Sigmoid colon (tissue), 6 donors: ENCODE measurements at regions not wholly inside any gene's neighbourhood (a gene's known extent, or its start where the extent isn't known, plus 50 kb on each side); places are given as distances from the start of the nearest gene placed in this dataset.

Source experiments
- DNase-seq: peaks from one replicate; pipeline ENCODE4 v3.0.0-alpha.2; 2019
- H3K27ac ChIP-seq, 4 donors: fragments of 200-600 bp; sonication (generic); one replicate each; pipeline ENCODE4 v1.5.1; 2016 to 2019; ENCODE audit warnings: mild to moderate bottlenecking in 1 of 4
- H3K27me3 ChIP-seq, 3 donors: fragments of 200-600 bp; sonication (generic); one replicate each; pipeline ENCODE4 v1.5.1; 2019; ENCODE audit warnings: mild to moderate bottlenecking in 1 of 3
- H3K36me3 ChIP-seq, 4 donors: fragments of 200-600 bp; sonication (generic); one replicate each; pipeline ENCODE4 v1.5.1; 2016 to 2019
- H3K4me1 ChIP-seq, 4 donors: fragments of 200-600 bp; sonication (generic); one replicate each; pipeline ENCODE4 v1.5.1; 2017 to 2019
- H3K4me3 ChIP-seq, 4 donors: fragments of 200-600 bp; sonication (generic); one replicate each; pipeline ENCODE4 v1.5.1; 2017 to 2019; ENCODE audit warnings: mild to moderate bottlenecking in 2 of 4, moderate library complexity in 1 of 4
- H3K9me3 ChIP-seq, 4 donors: fragments of 200-600 bp in 3 of 4; sonication (generic) in 3 of 4; one replicate each; pipeline versions ENCODE4 v1.5.1 to v1.6.1; 2013 to 2019
- CTCF ChIP-seq, 4 experiments: fragments of 450-650 bp in 3 of 4; fragments of 200-600 bp in 1 of 4; IDR thresholded peaks; one replicate each; pipeline ENCODE4 v1.5.1; 2016 to 2019; ENCODE audit warnings: antibody characterized with exemption in 4 of 4, mild to moderate bottlenecking in 3 of 4, moderate library complexity in 2 of 4
- EP300 ChIP-seq, 4 donors: sonication (generic); formaldehyde crosslinking; IDR thresholded peaks; one replicate each; pipeline ENCODE4 v1.6.1; 2017; ENCODE audit warnings: antibody characterized with exemption in 4 of 4
- POLR2A ChIP-seq, 2 donors: fragments of 450-650 bp; IDR thresholded peaks; one replicate each; pipeline ENCODE4 v1.6.1; 2016; ENCODE audit warnings: antibody characterized with exemption in 2 of 2, mild to moderate bottlenecking in 2 of 2, moderate library complexity in 2 of 2
- POLR2AphosphoS5 ChIP-seq, 4 donors: sonication (generic); formaldehyde crosslinking; IDR thresholded peaks; one replicate each; pipeline ENCODE4 v1.6.1; 2017; ENCODE audit warnings: antibody characterized with exemption in 4 of 4
- WGBS, 2 donors: extraction: QIAGEN DNeasy Blood & Tissue Kit; methylation state at CpG; one replicate each; pipeline ENCODE4 v1.1.7; 2013; 5-methylcytosine and 5-hydroxymethylcytosine counted together
- intact Hi-C: fragments of 100-400 bp; cut with DNase I; formaldehyde crosslinking; loops from one replicate; pipeline ENCODE4 v1.15.1; 2023
- donor health status: healthy with polysubstance abuse.
- donor health status: healthy.

- H3K27ac ChIP-seq: no peak overlapping the region
- 92% methylated on average over 23 of the region's 23 CpGs for WGBS, 2 donors
- DNase-seq: no peak
- H3K9me3 ChIP-seq: no peaks in the 10 kb centered on the region
- no peak overlapping the region for H3K4me3 ChIP-seq
- no peaks in the 10 kb centered on the region for H3K36me3 ChIP-seq
- H3K4me1 ChIP-seq: peaks cover 0 to 13% (median 8%) of the 10 kb centered on the region in 4 donors
- peaks cover 7 to 43% (median 32%) of the 10 kb centered on the region in 3 donors for H3K27me3 ChIP-seq
- TF ChIP-seq CTCF (IDR thresholded peaks at IDR 0.05): no peak
- TF ChIP-seq EP300 (IDR thresholded peaks at IDR 0.05): no peak
- no peak for TF ChIP-seq POLR2A (IDR thresholded peaks at IDR 0.05)
- no peak for TF ChIP-seq POLR2AphosphoS5 (IDR thresholded peaks at IDR 0.05)
- intact Hi-C loops: no loop called here
Measured at GRCh38 chr22:27610863-27611786, 190.4 kb downstream of the MN1 start.

- TF ChIP-seq CTCF (IDR thresholded peaks at IDR 0.05) (no peak), EP300 (IDR thresholded peaks at IDR 0.05) (no peak), POLR2AphosphoS5 (IDR thresholded peaks at IDR 0.05) (no peak), POLR2A (IDR thresholded peaks at IDR 0.05) (no peak)
- WGBS, 2 donors: 34 to 52% methylated on average over 6 of the region's 6 CpGs
- peaks cover 0 to 13% (median 8%) of the 10 kb centered on the region in 4 donors for H3K4me1 ChIP-seq
- no peak for DNase-seq
- H3K9me3 ChIP-seq: no peaks in the 10 kb centered on the region
- no peak overlapping the region for H3K4me3 ChIP-seq
- peaks cover 7 to 43% (median 32%) of the 10 kb centered on the region in 3 donors for H3K27me3 ChIP-seq
- no peaks in the 10 kb centered on the region for H3K36me3 ChIP-seq
- H3K27ac ChIP-seq: no peak overlapping the region
- intact Hi-C loops: no loop called here
Measured at GRCh38 chr22:27612115-27612514, 189.4 kb downstream of the MN1 start.

GRCh38 chr22:27613099-27614005 is 188.2 kb downstream of the MN1 start:
- no peak for TF ChIP-seq POLR2A (IDR thresholded peaks at IDR 0.05)
- intact Hi-C loops: no loop called here
- Histone ChIP-seq H3K9me3 (no peaks in the 10 kb centered on the region), H3K27ac (no peak overlapping the region), H3K27me3 (peaks cover 7 to 43% (median 32%) of the 10 kb centered on the region in 3 donors), H3K4me3 (peak overlapping the region in 1 of 4 donors; percentile 44), H3K36me3 (no peaks in the 10 kb centered on the region), H3K4me1 (peaks cover 0 to 13% (median 8%) of the 10 kb centered on the region in 4 donors)
- DNase-seq: no peak
- WGBS, 2 donors: 35 to 60% methylated on average over 19 of the region's 19 CpGs

GRCh38 chr22:27614006-27614649 is 187.4 kb downstream of the MN1 start:
- intact Hi-C loops: no loop called here
- Histone ChIP-seq H3K27me3 (peaks cover 7 to 43% (median 32%) of the 10 kb centered on the region in 3 donors), H3K9me3 (no peaks in the 10 kb centered on the region), H3K4me1 (peaks cover 0 to 13% (median 8%) of the 10 kb centered on the region in 4 donors), H3K4me3 (peak overlapping the region in 3 of 4 donors; percentile 30 to 44 (median 43)), H3K36me3 (no peaks in the 10 kb centered on the region), H3K27ac (no peak overlapping the region)
- no peak for DNase-seq
- 9 to 12% methylated on average over 55 of the region's 56 CpGs for WGBS, 2 donors
- TF ChIP-seq EP300 (IDR thresholded peaks at IDR 0.05) (no peak), CTCF (IDR thresholded peaks at IDR 0.05) (no peak), POLR2AphosphoS5 (IDR thresholded peaks at IDR 0.05) (no peak), POLR2A (IDR thresholded peaks at IDR 0.05) (no peak)
